HUDEP-2 (cell line): ENCODE measurements at regions not wholly inside any gene's neighbourhood (a gene's known extent, or its start where the extent isn't known, plus 50 kb on each side); places are given as distances from the start of the nearest gene placed in this dataset.
"Not testable (repeated sequence)": the region's sequence is repeated elsewhere in the genome, so short reads cannot be mapped to it uniquely, and the experiment has no call there.

ENCODE experiments used
- DNase-seq, 76 experiments: peaks; one replicate each; lab custom pipeline; 2025; ENCODE audit not compliant: unreplicated experiment in 76 of 76; lab: John Stamatoyannopoulos, UW

- no peak for DNase-seq
Measured at GRCh38 chr18:64377446-64377845, 228.6 kb upstream of the LINC00305 start.

DNA sequence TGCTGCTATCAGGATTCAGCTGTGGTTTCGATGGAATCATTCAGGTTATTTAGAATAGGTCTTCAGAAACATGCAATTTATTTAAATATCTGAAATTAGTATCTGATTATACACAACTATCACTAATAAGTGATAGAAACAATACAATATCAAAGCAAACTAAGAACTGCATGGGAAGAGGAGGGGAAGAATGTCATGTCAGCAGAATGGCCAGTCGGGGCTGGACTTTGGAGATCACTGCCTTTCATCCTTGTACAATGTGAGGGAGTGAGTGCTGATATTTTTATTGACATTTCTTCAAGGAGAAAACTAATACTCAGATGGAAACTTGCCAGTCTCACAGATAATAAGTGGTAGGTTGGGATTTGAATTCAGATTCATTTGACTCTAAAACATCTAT, 224.0 kb upstream of the LINC00305 start:
- no peak for DNase-seq

DNA sequence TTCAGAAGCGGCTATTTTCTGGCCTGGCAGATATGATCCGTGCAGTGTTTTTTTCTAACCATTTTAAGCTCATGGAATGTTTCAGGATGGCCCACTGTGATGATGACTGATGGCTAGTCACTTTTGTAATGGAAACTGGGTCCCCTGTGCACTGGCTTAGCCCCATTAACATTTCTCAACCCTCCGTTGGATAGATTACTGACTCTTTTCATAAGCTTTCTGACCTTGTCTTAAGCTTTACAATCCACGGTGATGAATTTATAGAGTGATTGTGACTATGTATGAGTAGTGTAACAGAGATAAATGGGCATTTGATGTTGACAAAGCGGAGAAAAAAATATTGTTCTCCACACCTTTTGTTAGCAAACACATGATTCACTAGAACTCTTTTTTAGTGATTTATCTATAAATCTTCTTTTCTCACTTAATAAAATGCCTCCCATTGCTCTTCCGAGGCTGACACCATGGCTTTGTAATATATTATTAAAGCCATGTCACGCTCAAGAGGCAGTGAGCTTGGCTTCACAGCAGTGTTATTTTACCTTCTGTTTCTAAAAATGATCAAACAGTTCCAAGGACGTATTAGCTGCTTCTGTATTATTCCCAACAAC, 221.0 kb upstream of the LINC00305 start:
- DNase-seq = not testable (repeated sequence)

GRCh38 chr18:64365106-64365505, 216.2 kb upstream of the LINC00305 start:
- DNase-seq = no peak

DNA sequence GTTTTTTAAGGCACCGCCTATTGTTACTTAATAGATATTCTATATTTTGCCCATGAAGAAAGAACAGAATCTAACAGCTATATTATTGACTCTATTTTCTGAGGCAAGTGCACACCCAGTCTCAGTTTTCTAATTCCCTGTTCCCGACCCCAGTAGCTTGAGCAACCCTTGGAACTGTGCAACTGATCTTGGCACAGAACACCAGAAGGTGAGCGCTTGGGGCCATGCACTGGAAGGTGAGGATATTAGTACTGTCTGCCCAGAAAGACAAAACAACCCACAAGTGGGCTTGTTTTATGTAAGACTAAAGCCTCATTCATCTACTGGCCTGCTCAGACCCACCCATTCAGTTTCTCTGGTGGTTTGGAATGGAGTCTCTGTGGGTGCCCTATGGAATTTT, 188.8 kb upstream of the LINC00305 start:
- DNase-seq = no peak

DNA sequence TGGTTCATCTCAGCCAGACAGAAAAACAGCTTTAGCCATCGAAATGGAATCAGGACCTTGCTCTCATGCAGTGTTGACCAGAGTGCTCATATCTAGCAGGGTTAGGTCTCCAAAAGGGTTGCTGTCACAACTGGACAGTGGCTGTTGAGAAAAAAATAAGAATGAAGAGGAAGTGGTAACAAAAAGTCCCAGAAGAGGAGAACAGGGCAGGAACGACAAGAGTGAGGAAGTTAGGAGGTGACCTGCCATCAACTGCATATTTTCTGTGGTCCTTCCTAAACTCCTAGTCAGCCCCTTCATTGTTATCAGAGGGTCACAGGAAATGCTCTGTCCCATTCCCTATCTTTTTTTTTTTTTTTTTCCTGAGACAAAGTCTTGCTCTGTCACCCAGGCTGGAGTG, 188.1 kb upstream of the LINC00305 start:
- DNase-seq = no peak

DNA sequence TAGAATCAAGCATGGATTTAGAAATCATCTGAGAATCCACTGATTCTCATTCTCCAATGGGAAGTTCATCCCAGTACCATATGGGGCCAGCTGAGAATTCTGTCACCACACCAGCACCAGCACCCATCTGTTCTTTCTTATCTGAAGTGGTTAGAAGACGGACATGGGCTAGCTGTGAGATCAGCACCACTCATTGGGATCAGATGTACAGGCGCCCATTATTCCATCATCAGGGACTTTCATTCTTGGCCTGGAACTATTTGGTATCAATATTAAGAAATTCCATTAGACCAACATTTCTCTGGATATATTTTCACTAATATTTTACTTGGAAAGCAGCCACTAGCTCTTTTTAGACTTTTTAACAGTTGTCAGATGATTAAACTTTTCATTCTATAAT, 185.9 kb upstream of the LINC00305 start:
- DNase-seq = no peak

- DNase-seq = no peak
Measured at GRCh38 chr18:64333584-64333983, 184.7 kb upstream of the LINC00305 start.

GRCh38 chr18:64332835-64333234, 183.9 kb upstream of the LINC00305 start:
- DNase-seq = no peak

GRCh38 chr18:64331419-64331818, 182.5 kb upstream of the LINC00305 start:
- no peak for DNase-seq

- DNase-seq = no peak
Measured at GRCh38 chr18:64330931-64331330, 182.0 kb upstream of the LINC00305 start.

GRCh38 chr18:64330161-64330560, 181.3 kb upstream of the LINC00305 start:
- DNase-seq = no peak

- DNase-seq = no peak
Measured at GRCh38 chr18:64322189-64322588, 173.3 kb upstream of the LINC00305 start.

DNA sequence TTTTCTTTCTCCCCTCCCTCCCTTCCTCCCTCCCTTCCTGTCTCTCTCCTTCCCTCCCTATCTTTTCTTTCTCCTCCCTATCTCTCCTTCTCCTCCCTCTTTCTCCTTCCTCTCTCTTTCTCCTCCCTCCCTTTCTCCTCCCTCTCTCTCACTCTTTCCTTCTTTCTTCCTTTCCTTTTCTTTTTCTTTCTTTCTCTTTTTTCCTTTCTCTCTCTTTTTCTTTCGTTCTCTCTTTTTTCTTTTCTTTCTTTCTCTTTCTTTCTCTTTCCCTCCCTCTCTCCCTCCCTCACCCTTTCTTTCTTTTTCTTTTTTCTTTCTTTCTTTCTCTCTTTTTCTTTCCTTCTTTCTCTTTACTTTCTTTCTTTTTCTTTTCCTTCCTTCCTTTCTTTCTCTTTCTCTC, 169.7 kb upstream of the LINC00305 start:
- no peak for DNase-seq

- no peak for DNase-seq
Measured at GRCh38 chr18:64311859-64312258, 163.0 kb upstream of the LINC00305 start.

DNA sequence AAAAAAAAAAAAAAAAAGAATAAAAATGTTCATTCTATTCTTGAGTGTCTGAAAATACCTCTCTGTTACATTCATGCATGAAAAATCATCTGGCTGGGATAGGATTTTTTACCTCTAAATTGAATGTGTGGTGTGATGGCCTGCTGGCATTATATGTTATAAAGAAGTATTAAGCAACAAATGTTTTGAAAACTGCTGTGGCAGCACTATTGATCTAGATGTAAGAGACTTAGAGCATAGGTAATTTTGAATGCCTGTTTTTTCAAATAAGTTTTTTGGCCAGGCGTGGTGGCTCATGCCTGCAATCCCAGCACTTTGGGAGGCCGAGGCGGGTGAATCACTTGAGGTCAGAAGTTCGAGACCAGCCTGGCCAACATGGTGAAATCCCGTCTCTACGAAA, 147.0 kb upstream of the LINC00305 start:
- DNase-seq = no peak

DNA sequence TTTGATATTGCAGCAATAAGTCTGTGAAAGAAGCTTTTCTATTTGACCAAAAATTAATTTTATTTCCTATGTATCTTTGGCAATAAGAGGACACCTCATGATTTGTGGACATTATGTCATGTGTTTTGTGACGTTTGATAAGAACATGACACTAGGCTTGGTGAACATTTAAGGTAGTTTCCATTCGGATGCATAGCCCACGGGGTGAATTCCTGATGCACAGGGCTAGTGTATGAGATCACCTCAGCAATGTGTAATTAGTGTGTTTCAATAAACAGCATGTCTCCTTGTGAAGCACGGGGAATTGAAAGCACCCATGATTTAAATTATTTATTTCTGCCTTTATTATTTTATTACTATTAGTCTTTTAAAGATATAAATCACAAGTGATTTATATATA, 146.1 kb upstream of the LINC00305 start:
- DNase-seq = no peak

DNA sequence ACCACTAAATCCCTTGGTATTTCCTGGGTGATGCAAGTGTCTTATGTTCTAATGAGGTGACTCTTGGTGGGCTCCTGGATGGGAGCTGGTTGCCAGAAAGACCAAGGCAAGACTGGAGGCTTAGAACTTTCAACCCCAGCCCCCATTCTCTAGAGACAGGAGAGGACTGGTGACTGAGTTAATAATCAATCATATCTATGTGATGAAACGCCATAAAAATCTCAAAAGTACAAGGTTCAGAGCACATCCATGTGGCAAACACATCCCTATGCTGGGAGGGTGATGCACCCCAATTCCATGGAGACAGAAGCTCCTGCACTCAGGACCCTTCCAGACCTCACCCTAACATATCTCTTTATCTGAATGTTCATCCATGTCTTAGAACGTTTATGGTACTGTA, 139.5 kb upstream of the LINC00305 start:
- no peak for DNase-seq

DNA sequence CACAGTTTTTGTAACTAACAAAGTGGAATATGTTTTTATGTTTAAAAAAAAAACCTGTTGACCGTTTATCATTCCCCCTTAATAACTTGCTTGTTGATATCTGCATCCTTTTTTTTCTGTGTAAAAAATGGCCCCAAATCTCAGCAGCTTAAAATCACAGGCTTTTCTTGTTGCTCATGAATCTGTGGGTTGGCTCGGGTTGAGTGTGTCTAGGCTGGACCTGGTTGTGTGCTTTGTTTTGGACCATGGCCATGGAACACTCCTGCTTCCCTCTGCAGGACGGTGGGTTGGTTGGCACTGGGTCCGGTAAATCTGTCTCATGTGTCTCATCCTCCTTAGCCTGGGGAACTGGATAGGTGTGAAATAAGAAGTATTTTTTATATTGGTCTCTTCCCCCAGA, 139.0 kb upstream of the LINC00305 start:
- DNase-seq = no peak

DNA sequence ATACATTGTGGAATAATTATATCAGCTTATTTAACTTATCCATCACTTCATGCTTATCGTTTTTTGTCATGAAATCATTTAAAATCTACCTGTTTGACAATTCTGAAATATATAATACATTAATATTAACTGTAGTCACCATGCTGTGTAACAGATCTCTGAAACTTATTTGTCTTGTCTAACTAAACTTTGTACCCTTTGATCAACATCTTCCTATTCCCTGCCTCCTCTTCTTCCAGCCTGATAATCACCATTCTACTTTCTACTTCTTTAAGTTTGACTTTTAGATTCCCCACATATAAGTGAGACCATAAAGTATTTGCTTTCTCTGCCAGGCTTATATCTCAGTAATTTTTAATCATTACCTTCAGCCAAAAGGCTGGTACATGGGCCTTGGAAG, 134.2 kb upstream of the LINC00305 start:
- no peak for DNase-seq

GRCh38 chr18:64278026-64278425, 129.1 kb upstream of the LINC00305 start:
- DNase-seq = no peak

DNA sequence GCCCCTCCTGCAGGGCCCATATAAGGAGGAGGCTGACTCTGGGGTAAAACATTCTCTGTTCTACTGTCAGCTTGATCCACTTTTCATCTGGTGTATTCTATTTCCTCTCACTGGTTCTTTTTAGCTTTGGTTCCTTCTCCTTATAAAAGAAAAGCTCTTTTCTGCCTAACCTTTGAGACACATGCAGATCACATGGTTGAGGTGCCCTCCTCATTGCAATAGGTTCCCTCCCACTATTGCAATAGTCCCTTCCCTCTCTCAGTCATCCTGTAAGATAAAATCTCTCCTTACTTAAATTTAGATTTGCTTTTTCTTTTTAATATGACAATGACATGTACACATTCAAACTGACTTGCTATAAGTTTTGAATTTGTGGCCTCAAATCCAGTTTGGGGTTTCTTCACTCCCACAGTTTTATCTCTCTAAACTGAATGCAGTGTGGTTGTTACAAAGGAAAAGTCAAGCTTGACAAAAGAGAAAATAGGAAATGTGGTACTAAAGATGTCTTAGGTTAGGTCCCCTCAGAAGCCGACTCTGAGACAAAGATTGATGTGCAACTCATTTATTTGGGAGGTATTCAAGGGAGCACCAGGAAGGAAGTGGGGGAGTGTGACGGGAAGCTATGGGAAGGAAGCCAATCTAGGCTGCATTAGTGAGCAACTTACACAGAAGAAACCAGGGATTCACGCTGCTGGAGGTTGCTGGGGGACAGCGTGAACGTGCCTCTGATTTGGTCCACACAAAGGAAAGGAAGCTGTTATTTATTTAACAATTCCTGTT, 127.6 kb upstream of the LINC00305 start:
- DNase-seq = no peak
